PC-3 (cell line): ENCODE measurements at regions not wholly inside any gene's neighbourhood (a gene's known extent, or its start where the extent isn't known, plus 50 kb on each side); places are given as distances from the start of the nearest gene placed in this dataset.

ENCODE experiments used
- EZH2 ChIP-seq: fragments of 300-600 bp; sonication (generic); IDR thresholded peaks from one replicate; pipeline ENCODE4 v1.6.1; 2017; ENCODE audit warnings: antibody characterized with exemption, mild to moderate bottlenecking, low read length; ENCODE audit not compliant: unreplicated experiment
- EZH2phosphoT487 ChIP-seq: fragments of 300-600 bp; sonication (generic); IDR thresholded peaks from 2 replicates; pipeline ENCODE4 v1.6.1; 2018; ENCODE audit warnings: mild to moderate bottlenecking, antibody characterized with exemption, low read length, borderline replicate concordance

DNA sequence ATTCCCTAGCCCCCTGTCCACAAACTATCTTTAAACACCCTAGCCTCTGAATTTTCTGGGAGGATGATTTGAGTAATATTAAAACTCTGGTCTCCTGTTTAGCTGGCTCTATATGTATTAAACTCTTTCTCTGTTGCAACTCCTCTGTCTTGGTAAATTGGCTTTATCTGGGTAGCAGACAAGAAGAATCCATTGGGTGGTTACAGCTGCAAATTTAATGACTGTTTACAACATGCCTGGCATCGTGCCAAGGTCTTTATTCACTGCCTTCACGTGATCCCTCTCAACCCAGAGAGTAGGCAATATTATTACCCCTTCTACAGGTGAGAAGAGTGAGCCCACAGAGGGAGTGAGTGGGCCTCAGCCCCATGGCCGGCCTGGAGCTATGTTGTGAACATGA, 77.8 kb upstream of the MYL2 start:
- no peak for TF ChIP-seq EZH2phosphoT487
- TF ChIP-seq EZH2: no peak
